H1 (cell line): ENCODE measurements at regions not wholly inside any gene's neighbourhood (a gene's known extent, or its start where the extent isn't known, plus 50 kb on each side); places are given as distances from the start of the nearest gene placed in this dataset.

Source experiments
- CTCF ChIA-PET: fragments of 300-600 bp; sonication (Branson Sonifier 250); formaldehyde crosslinking; loops from one replicate; lab custom pipeline; 2021; ENCODE audit not compliant: partially characterized antibody; lab: Charles Lee
- POLR2A ChIA-PET: fragments of 300-600 bp; sonication (Branson Sonifier 250); formaldehyde crosslinking; loops from one replicate; lab custom pipeline; 2021; ENCODE audit warnings: inconsistent platforms; ENCODE audit not compliant: partially characterized antibody; lab: Charles Lee
- DNase-seq, 2 experiments: peaks; one replicate each; pipeline versions ENCODE4 v3.0.0 to v3.0.0-alpha.2; 2010 to 2022; ENCODE audit warnings: low spot score in 2 of 2, low read depth in 1 of 2, mixed read lengths in 1 of 2
- FAIRE-seq: peaks from 2 replicates; lab custom pipeline; 2011; peaks lifted over from hg19 to GRCh38; lab: Jason Lieb, UNC
- H2AFZ ChIP-seq: 2 replicates; pipeline ENCODE4 v1.8.1; 2012; ENCODE audit warnings: low read length, inconsistent platforms
- H2AK5ac ChIP-seq: 2 replicates; pipeline ENCODE4 v1.6.1; 2013; ENCODE audit warnings: low read depth, low read length
- H2BK120ac ChIP-seq: replicated peaks from 2 replicates; pipeline ENCODE3; 2013; ENCODE audit warnings: low read depth, low read length, inconsistent platforms
- H2BK12ac ChIP-seq: 2 replicates; pipeline ENCODE4 v1.6.1; 2013; ENCODE audit warnings: low read depth, low read length
- H2BK15ac ChIP-seq: 2 replicates; pipeline ENCODE4 v1.6.1; 2013; ENCODE audit warnings: low read length
- H2BK20ac ChIP-seq: 2 replicates; pipeline ENCODE4 v1.6.1; 2013; ENCODE audit warnings: low read length
- H2BK5ac ChIP-seq: 2 replicates; pipeline ENCODE4 v1.6.1; 2013; ENCODE audit warnings: low read depth, low read length
- H3K14ac ChIP-seq: 2 replicates; pipeline ENCODE4 v1.6.1; 2013; ENCODE audit warnings: inconsistent platforms; ENCODE audit not compliant: insufficient read length
- H3K18ac ChIP-seq: 2 replicates; pipeline ENCODE4 v1.6.1; 2013; ENCODE audit warnings: low read length; ENCODE audit errors: extremely low read depth
- H3K23ac ChIP-seq: 2 replicates; pipeline ENCODE4 v1.6.1; 2013; ENCODE audit warnings: inconsistent platforms; ENCODE audit not compliant: insufficient read length
- H3K23me2 ChIP-seq: 2 replicates; pipeline ENCODE4 v1.6.1; 2013; ENCODE audit warnings: low read depth, low read length
- H3K27ac ChIP-seq: 2 replicates; pipeline ENCODE4 v1.6.1; 2011; ENCODE audit warnings: low read depth, low read length, inconsistent platforms
- H3K27me3 ChIP-seq, 4 experiments: replicated peaks in 1 of 4; 1 replicate in 1 of 4; 2 replicates in 3 of 4; pipeline versions ENCODE4 v1.6.1 to v1.8.1; 2011 to 2013; ENCODE audit warnings: low read length in 3 of 4, mild to moderate bottlenecking in 3 of 4, inconsistent platforms in 2 of 4, mixed read lengths in 2 of 4, moderate library complexity in 1 of 4; ENCODE audit not compliant: control insufficient read depth in 3 of 4, insufficient read depth in 3 of 4; ENCODE audit errors: extremely low read depth in 1 of 4
- H3K36me3 ChIP-seq, 4 experiments: 2 replicates each; pipeline versions ENCODE4 v1.6.1 to v1.8.1; 2011 to 2013; ENCODE audit warnings: mild to moderate bottlenecking in 4 of 4, low read length in 3 of 4, moderate library complexity in 2 of 4, control low read depth in 1 of 4, inconsistent platforms in 1 of 4; ENCODE audit not compliant: insufficient read depth in 4 of 4, control insufficient read depth in 2 of 4
- H3K4ac ChIP-seq: replicated peaks from 2 replicates; pipeline ENCODE3; 2013; ENCODE audit warnings: low read length, low read depth, mixed read lengths, inconsistent platforms; ENCODE audit not compliant: insufficient read length
- H3K4me1 ChIP-seq, 4 experiments: replicated peaks in 1 of 4; 1 replicate in 1 of 4; 2 replicates in 3 of 4; pipeline versions ENCODE4 v1.6.1 to v1.8.1; 2011 to 2013; ENCODE audit warnings: low read length in 3 of 4, inconsistent platforms in 2 of 4, mixed read lengths in 1 of 4; ENCODE audit not compliant: insufficient read depth in 4 of 4, control insufficient read depth in 3 of 4
- H3K4me2 ChIP-seq, 2 experiments: 2 replicates each; pipeline versions ENCODE4 v1.6.1 to v1.8.1; 2011 to 2013; ENCODE audit warnings: low read depth in 2 of 2, low read length in 2 of 2, control low read depth in 1 of 2, inconsistent platforms in 1 of 2, mild to moderate bottlenecking in 1 of 2; ENCODE audit not compliant: insufficient read depth in 1 of 2
- H3K4me3 ChIP-seq, 4 experiments: fragments of 200-600, 300-600 bp in 1 of 4; sonication (generic), shearing (Covaris generic), sonication (Bioruptor Twin) in 1 of 4; 2 replicates each; pipeline versions ENCODE4 v1.5.1 to v1.8.1; 2011 to 2016; ENCODE audit warnings: low read length in 4 of 4, low read depth in 3 of 4, control low read depth in 2 of 4, inconsistent platforms in 2 of 4, mild to moderate bottlenecking in 2 of 4, mixed read lengths in 1 of 4, moderate library complexity in 1 of 4; ENCODE audit not compliant: insufficient read depth in 2 of 4; ENCODE audit errors: extremely low read depth in 1 of 4
- H3K56ac ChIP-seq: replicated peaks from 2 replicates; pipeline ENCODE3; 2013; ENCODE audit warnings: low read depth, mild to moderate bottlenecking, mixed read lengths, low read length, inconsistent platforms; ENCODE audit not compliant: insufficient read length
- H3K79me1 ChIP-seq: 2 replicates; pipeline ENCODE4 v1.6.1; 2013; ENCODE audit warnings: low read depth, low read length, control low read depth
- H3K79me2 ChIP-seq, 2 experiments: 2 replicates each; pipeline versions ENCODE4 v1.6.1 to v1.8.1; 2012 to 2013; ENCODE audit warnings: low read length in 2 of 2, mild to moderate bottlenecking in 2 of 2, inconsistent platforms in 1 of 2; ENCODE audit not compliant: insufficient read depth in 2 of 2, control insufficient read depth in 1 of 2
- H3K9ac ChIP-seq, 4 experiments: replicated peaks in 1 of 4; 1 replicate in 1 of 4; 2 replicates in 3 of 4; pipeline versions ENCODE4 v1.6.1 to v1.8.1; 2011 to 2013; ENCODE audit warnings: low read depth in 3 of 4, low read length in 3 of 4, control low read depth in 2 of 4, mild to moderate bottlenecking in 2 of 4, moderate library complexity in 2 of 4, inconsistent platforms in 1 of 4; ENCODE audit errors: extremely low read depth in 1 of 4
- H3K9me3 ChIP-seq, 2 experiments: 2 replicates each; pipeline versions ENCODE4 v1.6.1 to v1.8.1; 2012 to 2013; ENCODE audit warnings: mild to moderate bottlenecking in 2 of 2, moderate library complexity in 2 of 2, control low read depth in 1 of 2, inconsistent platforms in 1 of 2, low read depth in 1 of 2, low read length in 1 of 2, mixed read lengths in 1 of 2; ENCODE audit not compliant: insufficient read depth in 2 of 2
- H4K20me1 ChIP-seq, 2 experiments: replicated peaks in 1 of 2; 2 replicates each; pipeline versions ENCODE3 to v1.8.1; 2011 to 2013; ENCODE audit warnings: inconsistent platforms in 2 of 2, low read length in 2 of 2, mild to moderate bottlenecking in 1 of 2; ENCODE audit not compliant: insufficient read depth in 2 of 2, control insufficient read depth in 1 of 2
- H4K5ac ChIP-seq: 2 replicates; pipeline ENCODE4 v1.6.1; 2013; ENCODE audit warnings: low read length, low read depth, mixed read lengths, inconsistent platforms; ENCODE audit not compliant: insufficient read length
- H4K8ac ChIP-seq: 2 replicates; pipeline ENCODE4 v1.8.0; 2013; ENCODE audit warnings: mild to moderate bottlenecking, moderate library complexity, low read length, inconsistent platforms; ENCODE audit not compliant: insufficient read depth; ENCODE audit errors: extremely low read depth
- H4K91ac ChIP-seq: replicated peaks from 2 replicates; pipeline ENCODE3; 2013; ENCODE audit warnings: low read length, mixed read lengths, inconsistent platforms; ENCODE audit not compliant: insufficient read length
- BCL11A ChIP-seq, 2 experiments: IDR thresholded peaks; one replicate each; pipeline ENCODE4 v1.6.1; 2011; ENCODE audit warnings: low read depth in 2 of 2, low read length in 2 of 2, mild to moderate bottlenecking in 2 of 2
- CBX5 ChIP-seq: fragments of 300-800, 300-1000 bp; sonication (generic); IDR thresholded peaks from 2 replicates; pipeline ENCODE4 v1.7.1; 2016; ENCODE audit warnings: antibody characterized with exemption, low read length, low read depth
- CHD2 ChIP-seq: IDR thresholded peaks from 2 replicates; pipeline ENCODE4 v1.6.1; 2012; ENCODE audit warnings: low read length, improper control_type of control experiment
- EGR1 ChIP-seq: IDR thresholded peaks from 2 replicates; pipeline ENCODE4 v1.6.1; 2011; ENCODE audit warnings: low read depth, low read length, borderline replicate concordance
- POLR2AphosphoS5 ChIP-seq: IDR thresholded peaks from 2 replicates; pipeline ENCODE4 v1.6.1; 2011; ENCODE audit warnings: low read depth, low read length
- TBP ChIP-seq: IDR thresholded peaks from 2 replicates; pipeline ENCODE4 v1.6.1; 2011; ENCODE audit warnings: low read depth, low read length, improper control_type of control experiment
- WGBS, 2 experiments: shearing (Covaris generic) in 1 of 2; methylation state at CpG; one replicate each; pipeline versions ENCODE4 v1.1.6 to v1.1.7; 2013 to 2015; ENCODE audit warnings: low lambda C conversion rate in 2 of 2, mixed read lengths in 2 of 2, inconsistent platforms in 1 of 2, low coverage in 1 of 2, missing lambda C conversion rate in 1 of 2; ENCODE audit not compliant: insufficient replicate concordance in 2 of 2, insufficient coverage in 1 of 2, insufficient read length in 1 of 2; ENCODE audit errors: extremely low coverage in 1 of 2, missing lambda C conversion rate in 1 of 2; 5-methylcytosine and 5-hydroxymethylcytosine counted together

GRCh38 chr12:107900588-107900987 lies 126.1 kb downstream of the ASCL4 start:
- no peaks in the 10 kb centered on the region; a peak in 1 of 4 replicates for H3K9me3 ChIP-seq
- no peak overlapping the region for H3K4ac ChIP-seq
- H4K91ac ChIP-seq = no peak overlapping the region
- no peaks in the 10 kb centered on the region for H3K36me3 ChIP-seq
- POLR2A ChIA-PET = no interaction called here
- H2AFZ ChIP-seq = no peak overlapping the region
- no peaks in the 10 kb centered on the region for H3K79me1 ChIP-seq
- H2BK20ac ChIP-seq = no peak overlapping the region
- no peak overlapping the region for H2BK15ac ChIP-seq
- no peak overlapping the region; a peak in 1 of 4 replicates for H3K4me2 ChIP-seq
- H3K4me1 ChIP-seq = peaks cover 0 to 3% (median 0%) of the 10 kb centered on the region in 4 experiments; a peak in 2 of 7 replicates
- CTCF ChIA-PET = interaction anchor here (1.0 to 1.7 kb wide), 5 partner anchors 10 to 594 kb away, joined by 3 to 8 read pairs (median 6); no protein-coding TSS in a partner anchor
- H3K4me3 ChIP-seq = no peak overlapping the region
- no peak overlapping the region for H3K18ac ChIP-seq
- FAIRE-seq = no peak
- no peak for TF ChIP-seq POLR2AphosphoS5
- TF ChIP-seq BCL11A (IDR thresholded peaks at IDR 0.05; ENCODE audit: low read depth in 2 of 2, low read length in 2 of 2) = no peak
- 0 out of 2 replicates have a peak, but pooled peaks have one; percentile 23 for TF ChIP-seq CHD2
- TF ChIP-seq TBP = no peak
- no peak for TF ChIP-seq EGR1
- TF ChIP-seq CBX5 = no peak
- H2AK5ac ChIP-seq = no peak overlapping the region
- no peak overlapping the region for H3K9ac ChIP-seq
- no peak overlapping the region for H4K5ac ChIP-seq
- H2BK120ac ChIP-seq = no peak overlapping the region
- H3K79me2 ChIP-seq = no peaks in the 10 kb centered on the region
- no peak overlapping the region for H3K56ac ChIP-seq
- no peak for DNase-seq
- H4K20me1 ChIP-seq = no peaks in the 10 kb centered on the region
- H3K27me3 ChIP-seq = peaks cover 0 to 4% (median 0%) of the 10 kb centered on the region in 4 experiments; a peak in 3 of 7 replicates
- H3K27ac ChIP-seq = no peak overlapping the region
- H2BK5ac ChIP-seq = no peak overlapping the region
- H3K23me2 ChIP-seq = peaks cover 3% of the 10 kb centered on the region; the same call in 1 of the 2 replicates
- no peak overlapping the region for H4K8ac ChIP-seq
- no peak overlapping the region for H2BK12ac ChIP-seq
- no peak overlapping the region for H3K14ac ChIP-seq
- 82% methylated on average over 2 of the region's 2 CpGs; no CpG with 5 or more reads in 1 of the 2 experiments for WGBS, 2 experiments
- no peak overlapping the region for H3K23ac ChIP-seq
